ENCODE measurements at regions not wholly inside any gene's neighbourhood (a gene's known extent, or its start where the extent isn't known, plus 50 kb on each side); places are given as distances from the start of the nearest gene placed in this dataset.
"Not testable (repeated sequence)": the region's sequence is repeated elsewhere in the genome, so short reads cannot be mapped to it uniquely, and the experiment has no call there.

- no peak for DNase-seq
- Mint-ChIP-seq H3K4me3 (no peak overlapping the region), H3K36me3 (ENCODE audit: low read depth) (no peaks in the 10 kb centered on the region), H3K9me3 (peaks cover 9% of the 10 kb centered on the region), H3K27ac (no peak overlapping the region), H3K4me1 (peaks cover 40% of the 10 kb centered on the region), H3K27me3 (ENCODE audit: low read depth, poor library complexity) (peaks cover 3% of the 10 kb centered on the region)
- TF ChIP-seq CTCF (IDR thresholded peaks at IDR 0.05): no peak
Observed at GRCh38 chr6:19715167-19715551, 122.0 kb upstream of the ID4 start.

- Mint-ChIP-seq H3K4me1 (peaks cover 33% of the 10 kb centered on the region), H3K9me3 (peaks cover 5% of the 10 kb centered on the region), H3K27me3 (ENCODE audit: low read depth, poor library complexity) (peaks cover 7% of the 10 kb centered on the region), H3K27ac (no peak overlapping the region), H3K36me3 (ENCODE audit: low read depth) (no peaks in the 10 kb centered on the region), H3K4me3 (peak overlapping the region; percentile 8)
- no peak for TF ChIP-seq CTCF (IDR thresholded peaks at IDR 0.05)
- peak; percentile 49 for DNase-seq
Observed at GRCh38 chr6:19719691-19720128, 117.5 kb upstream of the ID4 start.

- peaks cover 10% of the 10 kb centered on the region for H3K9me3 Mint-ChIP-seq
- DNase-seq: no peak
- peaks cover 7% of the 10 kb centered on the region for H3K27me3 Mint-ChIP-seq (ENCODE audit: low read depth, poor library complexity)
- no peaks in the 10 kb centered on the region for H3K36me3 Mint-ChIP-seq (ENCODE audit: low read depth)
- H3K27ac Mint-ChIP-seq: no peak overlapping the region
- peaks cover 16% of the 10 kb centered on the region for H3K4me1 Mint-ChIP-seq
- no peak overlapping the region for H3K4me3 Mint-ChIP-seq
- no peak for TF ChIP-seq CTCF (IDR thresholded peaks at IDR 0.05)
Observed at GRCh38 chr6:19721766-19722377, 115.3 kb upstream of the ID4 start.

- no peak for DNase-seq
- Mint-ChIP-seq H3K36me3 (ENCODE audit: low read depth) (no peaks in the 10 kb centered on the region), H3K9me3 (peaks cover 8% of the 10 kb centered on the region), H3K27ac (no peak overlapping the region), H3K27me3 (ENCODE audit: low read depth, poor library complexity) (peaks cover 7% of the 10 kb centered on the region), H3K4me1 (peaks cover 16% of the 10 kb centered on the region), H3K4me3 (no peak overlapping the region)
- TF ChIP-seq CTCF (IDR thresholded peaks at IDR 0.05): no peak
Observed at GRCh38 chr6:19722999-19723398, 114.2 kb upstream of the ID4 start.

GRCh38 chr6:19723545-19723944, 113.6 kb upstream of the ID4 start:
- Mint-ChIP-seq H3K27ac (no peak overlapping the region), H3K27me3 (ENCODE audit: low read depth, poor library complexity) (peaks cover 7% of the 10 kb centered on the region)

GRCh38 chr6:19725436-19725835, 111.7 kb upstream of the ID4 start:
- DNase-seq; H3K27ac Mint-ChIP-seq; H3K4me1 Mint-ChIP-seq; H3K4me3 Mint-ChIP-seq; H3K27me3 Mint-ChIP-seq (ENCODE audit: low read depth, poor library complexity); H3K36me3 Mint-ChIP-seq (ENCODE audit: low read depth): not testable (repeated sequence)
- peaks cover 14% of the 10 kb centered on the region for H3K9me3 Mint-ChIP-seq

More at GRCh38 chr6:19723545-19723944, 113.6 kb upstream of the ID4 start:
- peaks cover 16% of the 10 kb centered on the region for H3K4me1 Mint-ChIP-seq
- H3K9me3 Mint-ChIP-seq: peaks cover 5% of the 10 kb centered on the region
- TF ChIP-seq CTCF (IDR thresholded peaks at IDR 0.05): no peak
- no peak for DNase-seq
- H3K4me3 Mint-ChIP-seq: no peak overlapping the region
- no peaks in the 10 kb centered on the region for H3K36me3 Mint-ChIP-seq (ENCODE audit: low read depth)

All from nephron progenitor cell (in vitro differentiated cells).